ENCODE measurements at regions not wholly inside any gene's neighbourhood (a gene's known extent, or its start where the extent isn't known, plus 50 kb on each side); places are given as distances from the start of the nearest gene placed in this dataset.

DNA sequence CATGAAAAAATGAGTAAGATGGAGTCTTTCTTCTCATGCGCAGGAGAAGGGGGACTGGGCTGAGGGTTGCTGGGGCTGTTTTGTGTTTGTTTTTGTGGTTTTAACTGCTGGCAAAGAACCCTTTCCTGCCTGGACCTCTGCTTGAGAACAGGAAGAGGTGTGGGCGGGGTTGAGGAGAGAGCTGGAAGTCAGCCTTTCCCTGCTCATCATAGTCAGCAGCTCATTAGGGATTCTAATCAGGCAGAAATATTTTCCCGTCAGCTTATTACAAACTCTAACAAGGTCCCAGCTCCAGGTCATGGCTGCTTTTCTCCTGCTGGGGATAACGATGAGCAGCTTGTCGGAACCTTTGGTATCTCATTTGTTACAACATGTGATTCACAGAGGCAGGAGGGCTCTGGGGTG is 185.0 kb upstream of the NRXN3 start:
- no CpG with 5 or more reads among the region's 5 CpGs for WGBS (ENCODE audit: extremely low coverage, insufficient read length, low lambda C conversion rate)
- no peak overlapping the region for H3K4me3 Mint-ChIP-seq

More for the DNA sequence above, 185.0 kb upstream of the NRXN3 start:
- Histone ChIP-seq H3K9me3 (ENCODE audit: control insufficient read depth, low read depth, low read length) (no peaks in the 10 kb centered on the region), H2BK20ac (ENCODE audit: low read depth, low read length, poor library complexity, severe bottlenecking) (no peak overlapping the region), H4K5ac (ENCODE audit: insufficient read length, low read depth, low read length) (no peak overlapping the region), H3K27ac (ENCODE audit: insufficient read length, low read depth, low read length) (no peak overlapping the region), H4K20me1 (ENCODE audit: control insufficient read depth, insufficient read depth, insufficient read length) (no peaks in the 10 kb centered on the region), H2BK12ac (ENCODE audit: insufficient read length, low read depth, low read length) (peak overlapping the region; percentile 18), H3T11ph (ENCODE audit: low read length) (no peak overlapping the region), H2BK120ac (ENCODE audit: low read depth, low read length, poor library complexity, severe bottlenecking) (no peak overlapping the region), H3K27me3 (ENCODE audit: insufficient read depth, low read length) (no peaks in the 10 kb centered on the region), H3K4ac (ENCODE audit: low read depth, low read length) (no peak overlapping the region), H3K4me1 (ENCODE audit: insufficient read depth, low read length) (no peaks in the 10 kb centered on the region), H3K4me2 (ENCODE audit: insufficient read depth, insufficient read length, low read length) (no peak overlapping the region), H2BK5ac (ENCODE audit: insufficient read length, low read length) (no peak overlapping the region), H2BK15ac (ENCODE audit: low read depth, low read length) (0 out of 2 replicates have a peak overlapping the region, but pooled peaks have one; percentile 58), H3K14ac (ENCODE audit: insufficient read depth, low read length) (no peak overlapping the region), H3K56ac (ENCODE audit: insufficient read length, low read depth, low read length) (no peak overlapping the region), H2AFZ (ENCODE audit: low read length) (no peak overlapping the region), H3K79me1 (ENCODE audit: insufficient read depth, low read depth, low read length, poor library complexity, severe bottlenecking) (no peaks in the 10 kb centered on the region), H4K8ac (replicated peaks; ENCODE audit: insufficient read length, low read depth, low read length) (no peak overlapping the region), H3K9ac (ENCODE audit: extremely low read depth, insufficient read length, low read length) (no peak overlapping the region), H2AK5ac (ENCODE audit: insufficient read length, low read length) (no peak overlapping the region), H3K23me2 (ENCODE audit: insufficient read length, low read depth, low read length, poor library complexity, severe bottlenecking) (peaks cover 10% of the 10 kb centered on the region), H3K23ac (ENCODE audit: insufficient read length, low read depth, low read length) (no peak overlapping the region), H4K91ac (ENCODE audit: insufficient read length, low read depth, low read length) (no peak overlapping the region), H3K79me2 (ENCODE audit: insufficient read depth, low read length) (no peaks in the 10 kb centered on the region), H3K18ac (ENCODE audit: insufficient read length, low read depth, low read length) (no peak overlapping the region)
- no peak overlapping the region for H3K27ac Mint-ChIP-seq
- no peak for DNase-seq
- no peaks in the 10 kb centered on the region; a peak in 1 of 7 replicates for H3K36me3 Mint-ChIP-seq (ENCODE audit: insufficient read depth in 1 of 3, low read depth in 3 of 3)
- peaks cover 11 to 16% of the 10 kb centered on the region in 2 experiments for H3K4me1 Mint-ChIP-seq
- no peaks in the 10 kb centered on the region for H3K9me3 Mint-ChIP-seq
- TF ChIP-seq, protein P1, sequence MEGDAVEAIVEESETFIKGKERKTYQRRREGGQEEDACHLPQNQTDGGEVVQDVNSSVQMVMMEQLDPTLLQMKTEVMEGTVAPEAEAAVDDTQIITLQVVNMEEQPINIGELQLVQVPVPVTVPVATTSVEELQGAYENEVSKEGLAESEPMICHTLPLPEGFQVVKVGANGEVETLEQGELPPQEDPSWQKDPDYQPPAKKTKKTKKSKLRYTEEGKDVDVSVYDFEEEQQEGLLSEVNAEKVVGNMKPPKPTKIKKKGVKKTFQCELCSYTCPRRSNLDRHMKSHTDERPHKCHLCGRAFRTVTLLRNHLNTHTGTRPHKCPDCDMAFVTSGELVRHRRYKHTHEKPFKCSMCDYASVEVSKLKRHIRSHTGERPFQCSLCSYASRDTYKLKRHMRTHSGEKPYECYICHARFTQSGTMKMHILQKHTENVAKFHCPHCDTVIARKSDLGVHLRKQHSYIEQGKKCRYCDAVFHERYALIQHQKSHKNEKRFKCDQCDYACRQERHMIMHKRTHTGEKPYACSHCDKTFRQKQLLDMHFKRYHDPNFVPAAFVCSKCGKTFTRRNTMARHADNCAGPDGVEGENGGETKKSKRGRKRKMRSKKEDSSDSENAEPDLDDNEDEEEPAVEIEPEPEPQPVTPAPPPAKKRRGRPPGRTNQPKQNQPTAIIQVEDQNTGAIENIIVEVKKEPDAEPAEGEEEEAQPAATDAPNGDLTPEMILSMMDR (conservative IDR thresholded peaks at IDR 0.05), result no peak
- H3K27me3 Mint-ChIP-seq (ENCODE audit: low read depth), result peaks cover 8% of the 10 kb centered on the region
